Hindlimb muscle (tissue), 1 donor: ENCODE measurements at regions not wholly inside any gene's neighbourhood (a gene's known extent, or its start where the extent isn't known, plus 50 kb on each side); places are given as distances from the start of the nearest gene placed in this dataset.

Source experiments
- DNase-seq: peaks from one replicate; pipeline ENCODE4 v3.0.0-alpha.2; 2013

GRCh38 chr15:66848686-66849392 lies 146.8 kb downstream of the SMAD6 start:
- DNase-seq: no peak

- no peak for DNase-seq
Observed at GRCh38 chr15:66849393-66849745, 147.3 kb downstream of the SMAD6 start.

- no peak for DNase-seq
Observed at GRCh38 chr15:66849746-66850077, 147.7 kb downstream of the SMAD6 start.

GRCh38 chr15:66850078-66850991 lies 148.3 kb downstream of the SMAD6 start:
- no peak for DNase-seq

GRCh38 chr15:66850996-66851310 lies 148.9 kb downstream of the SMAD6 start:
- DNase-seq: no peak

- DNase-seq: peak; percentile 84
Observed at GRCh38 chr15:66851311-66852063, 149.5 kb downstream of the SMAD6 start.

GRCh38 chr15:66852064-66852905 lies 150.2 kb downstream of the SMAD6 start:
- DNase-seq: no peak

GRCh38 chr15:66854012-66854965 lies 152.3 kb downstream of the SMAD6 start:
- DNase-seq: no peak

GRCh38 chr15:66855041-66855440 lies 153.0 kb downstream of the SMAD6 start:
- DNase-seq: no peak

- DNase-seq: no peak
Observed at GRCh38 chr15:66857694-66858093, 155.7 kb downstream of the SMAD6 start.

- DNase-seq: no peak
Observed at GRCh38 chr15:66858423-66859207, 156.6 kb downstream of the SMAD6 start.

GRCh38 chr15:66859688-66860253 lies 157.7 kb downstream of the SMAD6 start:
- DNase-seq: no peak

- DNase-seq: no peak
Observed at GRCh38 chr15:66860844-66861243, 158.8 kb downstream of the SMAD6 start.

GRCh38 chr15:66862111-66862939 lies 160.3 kb downstream of the SMAD6 start:
- no peak for DNase-seq

- peak; percentile 86 for DNase-seq
Observed at GRCh38 chr15:66862940-66863335, 160.9 kb downstream of the SMAD6 start.

GRCh38 chr15:66863390-66864085 lies 161.5 kb downstream of the SMAD6 start:
- DNase-seq: no peak

- no peak for DNase-seq
Observed at GRCh38 chr15:66864086-66864830, 162.2 kb downstream of the SMAD6 start.

- no peak for DNase-seq
Observed at GRCh38 chr15:66864871-66865281, 162.8 kb downstream of the SMAD6 start.
